GM18861 (cell line): ENCODE measurements at regions not wholly inside any gene's neighbourhood (a gene's known extent, or its start where the extent isn't known, plus 50 kb on each side); places are given as distances from the start of the nearest gene placed in this dataset.
"Not testable (repeated sequence)": the region's sequence is repeated elsewhere in the genome, so short reads cannot be mapped to it uniquely, and the experiment has no call there.

ENCODE experiments used
- ATAC-seq: cut with Tn5 transposase; IDR thresholded peaks from one replicate; pipeline ENCODE4 v1.9.1; 2021; ENCODE audit not compliant: unreplicated experiment

GRCh38 chr6:163876391-163876790, 461.9 kb downstream of the QKI start:
- no peak for ATAC-seq

GRCh38 chr6:163874784-163875183, 460.3 kb downstream of the QKI start:
- no peak for ATAC-seq

- no peak for ATAC-seq
Observed at GRCh38 chr6:163872335-163872734, 457.8 kb downstream of the QKI start.

GRCh38 chr6:163871616-163872015, 457.1 kb downstream of the QKI start:
- ATAC-seq = no peak

GRCh38 chr6:163867518-163868292, 453.2 kb downstream of the QKI start:
- no peak for ATAC-seq

- no peak for ATAC-seq
Observed at GRCh38 chr6:163866192-163866591, 451.7 kb downstream of the QKI start.

- ATAC-seq = no peak
Observed at GRCh38 chr6:163863565-163863964, 449.0 kb downstream of the QKI start.

GRCh38 chr6:163862701-163863100, 448.2 kb downstream of the QKI start:
- no peak for ATAC-seq

- ATAC-seq = no peak
Observed at GRCh38 chr6:163861627-163862026, 447.1 kb downstream of the QKI start.

GRCh38 chr6:163860287-163861081, 446.0 kb downstream of the QKI start:
- no peak for ATAC-seq

GRCh38 chr6:163858870-163859269, 444.4 kb downstream of the QKI start:
- ATAC-seq = not testable (repeated sequence)

- ATAC-seq = no peak
Observed at GRCh38 chr6:163857421-163857820, 442.9 kb downstream of the QKI start.

- no peak for ATAC-seq
Observed at GRCh38 chr6:163850874-163851273, 436.4 kb downstream of the QKI start.

GRCh38 chr6:163844761-163845160, 430.2 kb downstream of the QKI start:
- no peak for ATAC-seq

GRCh38 chr6:163844357-163844756, 429.8 kb downstream of the QKI start:
- ATAC-seq = no peak

GRCh38 chr6:163843218-163843617, 428.7 kb downstream of the QKI start:
- ATAC-seq = no peak

GRCh38 chr6:163842467-163842866, 427.9 kb downstream of the QKI start:
- ATAC-seq = no peak

GRCh38 chr6:163841733-163842132, 427.2 kb downstream of the QKI start:
- ATAC-seq = no peak

GRCh38 chr6:163841326-163841725, 426.8 kb downstream of the QKI start:
- no peak for ATAC-seq

GRCh38 chr6:163840880-163841279, 426.4 kb downstream of the QKI start:
- no peak for ATAC-seq

- ATAC-seq = no peak
Observed at GRCh38 chr6:163839296-163839695, 424.8 kb downstream of the QKI start.

GRCh38 chr6:163837691-163838431, 423.3 kb downstream of the QKI start:
- no peak for ATAC-seq
